ENCODE measurements at regions not wholly inside any gene's neighbourhood (a gene's known extent, or its start where the extent isn't known, plus 50 kb on each side); places are given as distances from the start of the nearest gene placed in this dataset.
A peak's percentile ranks its signal among the peaks of the same experiment; 100 is the strongest.
"Not testable (repeated sequence)": the region's sequence is repeated elsewhere in the genome, so short reads cannot be mapped to it uniquely, and the experiment has no call there.

DNA sequence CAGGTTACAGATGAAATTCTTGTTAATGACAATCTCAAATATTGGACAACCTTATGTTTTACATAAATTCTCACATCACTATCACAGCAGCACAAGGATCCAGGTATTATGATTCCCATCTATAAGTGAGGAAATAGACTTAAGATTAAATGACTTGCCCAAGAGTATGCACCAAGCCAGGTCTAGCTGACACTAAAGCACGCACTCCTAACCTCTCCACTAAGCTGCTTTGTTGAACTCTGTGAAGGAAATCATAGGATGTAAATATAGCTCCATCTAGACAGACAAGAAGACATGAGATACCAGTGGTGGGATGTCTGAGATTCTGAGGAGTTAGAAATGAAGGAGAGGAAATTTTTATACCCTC, 87.9 kb downstream of the PHLDA1 start:
- no peak for DNase-seq

DNA sequence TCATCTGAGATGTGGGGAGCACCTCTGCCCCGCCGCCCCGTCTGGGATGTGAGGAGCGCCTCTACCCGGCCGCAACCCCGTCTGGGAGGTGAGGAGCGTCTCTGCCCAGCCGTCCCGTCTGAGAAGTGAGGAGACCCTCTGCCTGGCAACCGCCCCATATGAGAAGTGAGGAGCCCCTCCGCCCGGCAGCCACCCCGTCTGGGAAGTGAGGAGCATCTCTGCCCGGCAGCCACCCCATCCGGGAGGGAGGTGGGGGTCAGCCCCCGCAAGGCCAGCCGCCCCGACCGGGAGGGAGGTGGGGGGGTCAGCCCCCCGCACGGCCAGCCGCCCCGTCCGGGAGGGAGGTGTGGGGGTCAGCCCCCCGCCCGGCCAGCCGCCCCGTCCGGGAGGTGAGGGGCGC, 89.9 kb downstream of the PHLDA1 start:
- not testable (repeated sequence) for DNase-seq

DNA sequence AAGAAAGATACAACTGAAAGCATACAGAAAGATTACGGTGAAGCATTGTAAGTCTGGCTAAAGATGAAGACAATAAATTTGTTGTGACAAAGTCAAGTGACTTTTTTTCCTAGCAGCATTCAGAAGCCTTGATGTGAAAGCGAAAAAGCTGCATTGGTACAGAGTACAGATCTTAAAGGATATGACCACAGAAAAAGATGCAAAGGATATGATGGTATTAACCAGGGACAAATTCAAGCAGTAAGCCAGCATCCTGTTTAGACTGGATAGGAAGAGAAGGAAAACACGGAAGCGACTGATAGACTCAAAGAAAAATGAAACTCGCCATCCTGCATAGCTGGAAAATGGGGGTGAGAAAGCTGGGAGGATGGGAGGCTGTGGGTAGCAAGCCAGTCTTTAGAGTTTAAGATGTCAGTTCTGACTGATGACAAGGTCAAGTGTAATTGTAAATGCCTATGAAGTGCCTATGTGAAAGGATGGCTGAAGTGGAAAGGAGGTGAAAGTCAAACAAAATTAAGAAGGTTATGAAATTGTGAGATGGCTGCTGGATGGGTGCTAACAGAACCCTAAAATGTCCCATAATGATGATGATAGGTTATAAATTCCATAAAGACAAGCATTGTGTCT, 92.4 kb downstream of the PHLDA1 start:
- DNase-seq, result no peak

DNA sequence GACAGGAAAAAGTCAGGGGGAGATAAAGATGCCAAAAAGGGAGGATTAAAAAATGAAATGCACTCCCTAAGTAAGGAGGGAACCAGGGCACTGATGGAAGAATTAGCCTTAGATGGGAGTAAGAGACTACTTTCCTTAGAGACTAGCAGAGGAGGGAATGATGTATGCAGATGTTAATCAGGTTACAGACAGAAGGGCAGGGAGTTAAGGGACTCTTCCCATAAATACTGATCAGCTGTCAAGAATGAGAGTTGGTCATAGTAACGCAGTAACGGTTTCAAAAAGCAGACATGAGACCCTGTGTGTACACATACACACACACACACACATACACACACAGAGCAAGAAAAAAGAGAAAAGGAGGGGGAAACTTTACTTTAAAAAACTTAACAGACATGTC, 93.4 kb downstream of the PHLDA1 start:
- no peak for DNase-seq

DNA sequence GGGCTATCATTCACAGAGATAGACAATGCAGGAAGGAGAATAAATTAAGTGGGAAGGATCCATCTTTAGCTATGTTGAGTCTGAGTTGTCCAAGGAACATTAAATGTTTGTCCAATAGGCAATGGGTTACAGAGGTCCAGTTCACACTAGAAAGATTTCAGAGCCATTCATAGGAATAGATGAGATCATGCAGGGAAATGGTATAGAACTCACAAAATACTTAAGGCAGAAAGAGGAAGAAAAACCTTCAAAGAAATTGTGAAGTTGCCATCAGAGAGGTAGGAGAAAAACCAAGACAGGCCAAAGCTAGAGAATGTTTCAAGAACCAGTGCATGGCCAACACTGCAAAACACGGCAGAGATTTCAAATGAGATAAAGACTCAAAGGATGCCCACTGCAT, 94.1 kb downstream of the PHLDA1 start:
- peak in 1 of 2 donors; percentile 30 for DNase-seq

DNA sequence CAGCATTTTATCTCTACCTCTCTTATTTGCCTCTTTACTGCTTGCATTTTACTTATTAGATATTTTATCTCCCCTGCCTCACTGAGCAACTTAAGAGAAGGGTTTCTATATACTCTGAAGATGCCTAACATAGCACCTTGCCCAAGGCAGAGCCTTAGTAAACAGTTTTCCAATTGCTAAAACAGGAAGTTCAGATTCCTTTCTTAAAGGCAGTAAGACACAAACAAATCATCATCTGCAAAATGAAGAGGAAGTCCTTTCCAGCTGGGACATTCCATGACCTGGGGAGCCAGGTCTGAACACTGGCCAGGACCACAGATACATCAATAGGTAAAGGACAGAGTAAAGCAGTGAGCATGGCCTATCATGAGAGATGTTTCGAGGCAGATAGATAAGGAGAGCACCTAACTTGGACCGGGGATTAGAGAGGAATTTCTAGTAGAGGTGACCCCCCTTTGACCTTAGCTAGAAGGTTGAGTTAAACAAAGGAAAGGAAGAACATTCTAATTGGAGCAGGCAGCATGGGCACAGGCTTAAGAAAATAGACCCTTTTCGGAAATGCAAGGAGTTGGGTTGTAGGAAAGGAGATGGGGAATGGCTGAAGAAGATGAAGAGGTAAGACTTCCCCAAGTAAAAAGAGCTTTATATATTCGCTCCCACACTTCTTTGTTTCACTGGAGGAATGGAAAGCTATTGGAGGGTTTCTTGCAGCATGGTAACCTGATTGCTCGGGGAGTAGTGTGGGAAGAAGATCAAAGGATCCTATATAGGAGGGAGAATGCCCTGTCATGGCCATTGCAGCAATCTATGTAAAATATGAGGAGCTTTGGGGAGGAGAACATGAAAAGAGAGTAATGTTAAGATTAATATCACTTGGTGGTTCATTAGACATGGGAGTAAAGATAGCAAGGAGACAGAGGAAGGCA, 94.8 kb downstream of the PHLDA1 start:
- DNase-seq, result peak; percentile 19 to 31

DNA sequence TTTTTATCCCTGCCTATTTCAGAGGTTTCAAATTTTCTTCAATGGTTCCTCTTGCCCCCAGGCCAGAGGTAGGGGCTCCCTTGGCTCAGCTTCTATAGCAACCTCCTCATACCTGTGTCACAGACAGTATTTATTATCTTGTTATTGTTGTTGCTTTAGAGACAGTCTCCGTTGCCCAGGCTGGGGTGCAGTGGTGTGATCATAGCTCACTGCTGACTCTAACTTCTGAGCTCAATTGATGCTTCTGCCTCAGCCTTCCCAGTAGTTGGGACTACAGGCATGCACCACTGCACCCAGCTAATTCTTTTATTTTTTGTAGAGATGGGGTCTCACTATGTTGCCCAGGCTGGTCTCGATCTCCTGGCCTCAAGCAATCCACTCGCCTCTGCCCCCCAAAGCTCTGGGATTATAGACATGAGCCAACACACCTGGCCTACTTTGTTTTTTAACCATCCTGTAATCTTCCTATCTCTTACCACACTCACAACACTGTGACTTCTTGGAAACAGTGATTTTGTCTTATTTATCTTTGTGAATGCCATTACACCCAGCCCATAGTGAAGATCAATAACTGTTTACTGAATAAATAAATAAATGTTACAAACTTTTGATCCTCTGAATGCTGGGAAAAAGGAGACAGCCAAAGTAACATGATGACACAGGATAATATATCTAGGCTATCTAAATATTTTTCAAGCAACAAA, 95.9 kb downstream of the PHLDA1 start:
- no peak for DNase-seq

DNA sequence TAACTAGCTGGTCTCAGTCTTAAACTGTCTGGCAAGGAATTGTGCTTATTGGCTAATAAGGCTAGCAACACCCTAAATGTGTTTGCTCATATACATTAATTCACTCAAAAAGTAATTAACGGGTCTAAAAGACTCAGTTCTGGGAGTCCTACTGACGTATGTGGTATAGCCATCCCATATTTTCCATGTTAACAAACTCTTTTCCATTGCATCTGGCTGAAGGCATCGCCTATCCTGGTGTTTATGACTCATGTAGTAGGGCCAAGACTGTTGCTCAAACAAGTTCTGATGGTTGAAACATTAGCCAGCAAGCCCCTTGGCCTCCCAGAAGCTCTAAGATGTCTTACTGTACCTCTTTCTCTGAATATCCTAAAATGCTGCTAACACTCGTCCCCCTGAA, 98.5 kb downstream of the PHLDA1 start:
- DNase-seq, result peak; percentile 13 to 35

DNA sequence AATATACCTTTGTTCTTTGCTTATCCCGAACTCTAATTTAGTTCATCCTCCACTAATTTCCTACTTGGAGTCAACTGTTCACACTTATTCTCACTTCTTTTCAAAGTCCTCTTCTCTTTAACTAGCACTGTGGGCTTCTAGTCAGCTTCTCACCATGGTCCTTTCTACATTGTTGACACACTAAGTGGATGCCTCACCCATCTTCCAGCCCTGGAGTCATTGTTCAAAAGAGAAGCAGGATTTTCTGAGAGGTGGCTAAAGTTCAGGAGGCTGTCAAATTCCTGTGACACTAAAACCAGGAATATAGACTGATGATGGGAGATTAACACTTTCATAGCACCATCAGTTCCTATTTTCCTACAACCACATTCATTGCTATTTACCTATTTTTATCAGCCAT, 99.3 kb downstream of the PHLDA1 start:
- no peak for DNase-seq

DNA sequence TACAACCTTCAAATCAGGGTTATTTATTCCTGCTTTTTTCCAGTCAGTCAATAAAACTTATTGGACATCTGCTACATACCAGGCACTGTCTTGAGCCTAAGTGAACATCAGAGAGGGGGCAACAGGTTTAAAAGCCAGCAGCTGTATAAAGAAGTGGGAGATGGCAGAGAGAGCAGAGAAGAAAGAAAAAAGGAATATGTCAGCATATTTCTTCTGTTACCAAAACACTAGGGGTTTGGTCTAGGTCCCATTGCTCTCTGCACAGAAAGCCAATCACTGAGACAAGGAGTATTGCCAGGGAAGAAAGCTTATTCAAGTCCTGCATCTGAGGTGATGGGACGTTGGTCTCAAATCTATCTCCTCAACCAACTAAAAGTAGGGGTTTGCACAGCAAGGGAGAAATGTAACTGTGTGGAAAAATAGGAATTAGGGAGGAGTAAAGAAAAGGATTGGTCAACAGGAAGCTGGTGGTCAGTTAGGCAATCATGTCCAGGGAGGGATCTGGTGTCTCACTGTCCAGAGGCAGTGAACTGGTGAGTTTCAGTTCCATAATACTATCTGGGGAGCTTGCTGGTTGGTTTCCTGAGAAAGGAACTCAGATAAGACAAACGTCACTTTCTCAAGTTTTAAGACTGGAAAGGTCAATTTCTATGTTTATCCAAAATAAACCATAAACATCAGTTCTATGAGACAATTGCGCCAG, 107.5 kb downstream of the PHLDA1 start:
- DNase-seq, result peak; percentile 64

DNA sequence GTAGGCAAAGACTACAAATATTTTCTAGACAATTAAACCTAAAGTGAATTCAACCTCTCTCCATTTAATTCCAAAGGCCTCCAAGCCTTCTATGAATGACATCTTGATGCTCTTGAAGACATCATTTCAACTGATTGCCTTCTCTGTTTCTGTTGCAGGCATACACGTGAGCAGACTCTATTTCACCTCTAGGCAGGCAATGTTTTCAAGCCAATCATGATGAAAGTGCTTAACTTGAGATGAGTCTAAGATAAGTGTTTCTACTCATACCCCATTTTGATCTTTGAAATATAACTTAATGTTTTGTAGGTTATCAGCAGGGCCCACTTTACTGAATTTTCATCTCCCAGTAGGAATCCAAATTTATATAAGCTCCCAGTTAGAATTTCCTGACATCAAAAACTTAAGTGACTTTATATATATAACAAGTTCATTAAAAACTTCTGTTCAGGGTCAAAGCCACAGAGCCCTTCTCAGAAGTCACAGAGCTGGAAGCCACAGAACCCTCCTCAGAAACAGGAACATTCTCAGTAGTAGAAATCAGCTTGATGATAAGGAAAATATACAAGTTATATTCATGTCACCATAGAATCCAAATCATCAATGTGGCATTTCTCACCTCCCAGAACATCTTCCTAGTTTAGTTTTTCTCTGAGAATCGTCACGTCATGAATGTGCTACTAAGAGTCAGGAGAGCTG, 108.5 kb downstream of the PHLDA1 start:
- no peak for DNase-seq

DNA sequence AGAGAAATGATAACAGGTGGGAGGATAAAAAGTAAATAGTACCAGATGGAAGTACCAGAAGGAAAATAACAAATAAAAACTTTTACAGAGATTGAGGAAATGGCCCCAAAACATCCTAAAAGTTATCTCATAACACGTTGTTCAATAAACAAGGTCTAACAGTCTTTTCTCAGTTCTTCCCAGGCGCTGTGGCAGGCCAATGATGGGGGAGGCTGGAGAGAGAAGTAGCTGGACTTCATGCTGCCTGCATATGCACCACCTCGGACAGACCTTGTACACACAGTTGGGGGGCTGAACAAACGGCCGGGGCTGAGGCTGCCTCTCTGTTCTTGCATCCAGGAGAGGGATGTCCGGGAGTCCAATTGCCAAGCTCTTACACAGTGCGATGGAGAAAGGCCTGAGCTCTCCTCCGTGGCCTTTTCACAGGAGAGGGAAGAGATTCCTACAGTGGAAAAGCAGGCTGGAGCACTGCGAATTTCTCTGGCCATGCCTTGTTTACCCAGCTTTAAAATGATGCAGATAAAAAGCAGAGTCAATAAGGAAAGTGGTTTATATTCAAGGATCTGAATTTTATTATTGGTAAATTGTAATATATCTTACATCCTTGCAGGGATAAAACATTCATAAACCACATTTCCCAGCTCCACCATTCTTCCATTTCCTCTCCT, 109.8 kb downstream of the PHLDA1 start:
- no peak for DNase-seq

DNA sequence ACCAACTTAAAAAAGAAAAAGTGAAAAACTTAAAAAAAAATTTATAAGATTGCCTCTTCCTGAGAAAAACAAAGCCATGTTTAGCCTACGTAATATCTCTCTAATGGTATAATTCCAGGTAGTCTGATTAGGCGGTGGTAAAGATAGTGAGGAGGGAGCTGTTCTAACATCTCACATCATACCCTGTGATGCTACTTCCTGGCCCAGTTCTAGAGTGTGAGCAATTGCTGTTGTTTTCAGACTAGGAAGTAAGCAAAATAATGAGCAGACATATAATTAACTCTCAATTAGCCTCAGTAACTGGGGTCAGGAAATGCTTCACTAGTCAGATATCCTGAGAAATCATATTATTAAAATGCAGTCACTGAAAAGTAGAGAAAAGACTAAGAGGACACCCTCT, 113.9 kb downstream of the PHLDA1 start:
- DNase-seq, result no peak

DNA sequence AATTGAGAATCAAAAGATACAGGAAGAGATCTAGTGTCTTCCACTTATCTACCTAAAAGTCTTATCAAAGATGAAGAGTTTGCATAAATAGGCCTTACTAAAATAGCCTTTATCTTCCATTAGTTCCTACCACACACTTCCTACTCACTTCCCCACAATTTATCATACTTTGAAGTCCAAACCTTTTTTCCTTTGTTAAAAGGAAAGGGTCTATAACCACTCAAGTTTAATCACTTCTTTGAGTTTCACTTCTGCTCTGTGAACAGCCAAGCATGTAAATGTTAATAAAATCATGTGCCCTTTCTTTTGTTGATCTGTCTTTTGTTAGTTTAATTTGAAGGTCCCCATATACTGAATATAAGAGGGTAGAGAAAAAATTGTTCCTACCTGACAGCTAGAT, 114.5 kb downstream of the PHLDA1 start:
- DNase-seq, result no peak

DNA sequence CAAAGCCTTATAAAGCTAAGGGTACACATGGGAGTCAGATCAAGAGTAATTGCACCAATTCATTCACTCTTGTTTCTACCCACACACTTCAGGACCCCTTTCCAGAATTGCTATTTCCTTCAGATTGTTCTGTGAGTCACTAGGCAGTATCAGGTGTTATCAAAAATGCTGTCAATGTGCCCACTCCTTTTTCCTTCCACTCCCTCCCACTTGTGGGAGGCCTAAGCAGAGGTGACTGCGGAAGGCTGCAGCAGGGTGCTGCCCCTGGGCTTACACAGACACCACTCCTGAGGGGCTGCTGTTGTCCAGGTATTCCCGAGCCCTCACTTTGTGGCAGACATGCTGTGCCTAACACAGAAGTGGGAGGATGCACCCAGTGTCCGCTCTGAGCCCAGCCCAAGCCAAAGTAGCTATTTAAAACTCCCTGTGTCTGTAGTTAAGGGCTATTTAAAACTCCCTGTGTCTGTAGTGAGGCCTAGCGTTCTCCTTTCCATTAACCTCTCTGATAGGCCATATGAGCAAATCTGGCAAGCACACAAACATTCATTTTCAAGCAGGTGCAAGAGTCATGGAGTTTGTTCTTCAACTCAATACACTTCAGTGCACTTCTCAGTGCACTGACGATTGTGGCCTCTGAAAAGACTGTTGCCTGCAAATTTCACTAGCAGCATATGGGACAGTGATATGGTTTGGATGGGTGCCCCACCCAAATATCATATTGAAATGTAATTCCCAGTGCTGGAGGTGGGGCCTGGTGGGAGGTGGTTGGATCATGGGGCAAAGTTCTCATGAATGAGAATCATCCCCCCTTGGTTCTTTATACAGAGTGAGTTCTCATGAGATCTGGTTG, 117.8 kb downstream of the PHLDA1 start:
- DNase-seq, result no peak

DNA sequence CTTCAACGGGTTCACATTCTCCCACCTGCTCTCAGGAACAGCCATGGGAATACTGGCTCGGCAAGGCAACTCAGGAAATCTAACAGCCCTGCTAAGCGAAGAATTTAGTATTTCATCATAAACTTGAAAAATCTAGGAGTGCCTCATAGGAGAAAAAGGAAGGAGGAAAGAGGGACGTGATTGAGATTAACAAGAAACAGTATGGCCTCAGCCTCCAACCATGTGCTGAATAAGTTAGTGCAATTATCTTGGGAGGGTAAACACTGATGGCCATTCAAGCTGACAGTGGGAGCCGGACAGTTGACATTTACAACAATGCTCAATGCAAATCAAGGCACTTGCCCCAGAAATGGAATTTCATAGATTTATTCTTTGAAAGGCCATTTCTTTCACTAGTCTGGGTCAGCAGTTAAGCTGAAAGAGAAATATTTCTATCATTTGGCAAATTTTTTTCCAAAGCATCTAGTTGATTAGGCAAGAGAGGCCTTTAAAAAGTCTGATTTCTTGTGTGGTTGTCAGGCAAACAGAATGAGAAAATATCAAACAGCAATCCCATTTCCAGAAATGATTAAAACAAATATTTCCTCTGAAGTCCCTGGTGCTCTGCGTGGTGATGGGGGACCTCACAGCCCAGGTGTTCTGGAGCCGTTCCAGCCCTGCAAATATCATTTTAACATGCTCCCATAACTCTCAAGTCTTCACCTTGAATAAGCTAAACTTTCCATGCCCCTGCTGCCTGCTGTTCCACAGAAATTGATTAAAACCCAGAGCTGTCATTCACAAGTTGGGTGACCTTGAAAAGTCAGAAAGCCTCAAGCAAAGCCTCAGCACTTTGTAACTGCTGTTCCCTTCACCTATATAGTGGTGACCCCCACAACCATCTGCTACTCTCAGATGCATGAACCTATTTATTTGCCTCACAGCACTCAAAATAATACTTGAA, 121.6 kb downstream of the PHLDA1 start:
- DNase-seq, result no peak

DNA sequence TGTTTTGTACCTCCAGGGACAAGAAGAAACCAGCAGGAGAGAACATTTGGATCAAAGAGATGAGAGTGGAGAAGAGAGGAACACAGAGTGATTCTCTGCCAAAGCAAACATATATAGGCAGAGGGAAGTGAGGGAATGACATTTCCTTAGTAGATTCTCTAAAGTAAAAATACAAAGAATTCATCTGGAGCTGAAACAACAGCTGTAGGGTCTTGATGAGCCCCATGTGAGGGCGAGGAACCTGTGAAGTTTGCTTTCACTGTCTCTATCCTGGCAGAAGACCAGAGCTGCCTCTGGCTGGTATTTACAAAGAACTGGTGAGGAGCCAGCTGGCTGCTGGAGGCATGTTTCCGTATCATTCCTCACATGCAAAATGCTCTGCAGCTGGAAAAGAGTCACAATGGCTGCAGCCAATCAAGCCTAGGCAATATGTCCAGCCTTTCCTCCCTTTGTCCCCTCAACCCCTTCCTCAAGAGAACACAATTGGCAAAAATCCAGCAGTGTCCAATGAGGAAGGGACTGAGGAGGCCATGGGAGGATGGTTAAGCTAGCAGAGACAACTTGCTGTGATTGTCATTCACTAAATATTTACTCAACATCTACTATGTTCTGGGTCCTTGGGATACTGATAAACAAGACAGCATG, 122.5 kb downstream of the PHLDA1 start:
- DNase-seq, result no peak

DNA sequence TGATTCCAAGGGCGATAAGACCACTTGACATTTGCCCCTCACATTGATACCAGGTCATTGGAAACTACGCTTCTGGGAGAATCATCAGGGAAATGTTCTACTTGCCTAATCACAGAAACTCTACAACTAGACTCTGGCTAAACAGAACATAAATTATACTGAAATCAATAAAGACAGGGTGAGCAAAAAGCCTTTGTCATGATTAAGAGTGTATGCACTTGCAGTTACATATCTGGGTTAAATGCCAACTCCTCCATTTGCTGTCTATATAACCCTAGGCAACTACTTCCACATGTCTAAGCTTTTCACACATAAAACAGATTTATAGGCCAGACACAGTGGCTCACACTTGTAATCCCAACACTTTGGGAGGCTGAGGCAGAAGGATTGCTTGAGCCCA, 125.7 kb downstream of the PHLDA1 start:
- no peak for DNase-seq

DNA sequence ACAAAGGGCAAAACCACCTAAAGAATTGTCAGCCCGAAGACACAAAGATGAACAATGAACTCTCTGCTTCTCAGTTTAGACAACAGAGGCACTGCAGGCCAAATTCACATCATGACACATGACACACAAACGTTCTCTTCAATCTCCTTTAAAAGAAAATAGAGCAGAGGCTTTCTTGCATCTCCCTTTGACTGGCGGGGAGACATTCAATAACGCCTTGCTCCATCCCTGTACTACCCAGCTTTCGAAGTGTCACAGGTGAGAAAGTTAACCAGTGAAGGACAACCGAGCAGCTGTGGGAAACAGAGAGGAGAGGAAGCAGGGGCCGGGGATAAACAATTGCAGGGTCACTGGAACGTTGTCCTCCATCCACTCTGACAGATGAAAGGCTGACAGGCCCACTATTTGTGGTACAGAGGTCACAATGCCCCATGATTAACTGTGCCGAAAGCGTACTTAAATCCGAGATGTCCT, 130.8 kb downstream of the PHLDA1 start:
- no peak for DNase-seq

All from inflammatory macrophage (primary cell).